GM19438 (cell line): ENCODE measurements at regions not wholly inside any gene's neighbourhood (a gene's known extent, or its start where the extent isn't known, plus 50 kb on each side); places are given as distances from the start of the nearest gene placed in this dataset.
A peak's percentile ranks its signal among the peaks of the same experiment; 100 is the strongest.
"Not testable (repeated sequence)": the region's sequence is repeated elsewhere in the genome, so short reads cannot be mapped to it uniquely, and the experiment has no call there.

Experiments
- ATAC-seq: cut with Tn5 transposase; IDR thresholded peaks from one replicate; pipeline ENCODE4 v1.9.1; 2021; ENCODE audit warnings: low read depth; ENCODE audit not compliant: unreplicated experiment

GRCh38 chr9:115393976-115394775 is 276.2 kb upstream of the TNC start:
- no peak for ATAC-seq

DNA sequence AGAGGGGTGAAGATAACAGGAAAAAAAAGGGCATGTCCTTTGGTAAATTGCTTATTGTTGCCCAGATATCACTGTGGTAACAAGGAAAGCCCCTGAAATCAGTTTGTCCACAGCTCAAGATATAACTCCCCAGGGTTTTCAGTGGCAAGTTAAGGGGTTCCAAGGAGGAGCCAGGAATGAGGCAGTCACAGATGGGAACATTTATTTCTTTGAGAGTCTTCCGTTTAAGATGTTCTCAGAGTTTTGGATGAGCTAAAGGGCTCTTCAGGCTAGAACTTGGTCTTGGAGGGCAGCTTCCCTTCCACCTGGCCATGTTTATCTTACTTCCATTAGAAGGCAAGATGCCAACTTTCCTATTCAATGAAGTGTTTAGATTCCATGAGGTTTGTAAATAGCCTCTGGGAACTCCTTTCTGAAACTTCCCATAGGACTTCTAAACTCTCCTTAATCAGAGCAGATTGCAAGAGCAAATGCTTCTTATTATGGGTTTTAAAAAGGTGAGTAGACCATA is 277.6 kb upstream of the TNC start:
- ATAC-seq = no peak

DNA sequence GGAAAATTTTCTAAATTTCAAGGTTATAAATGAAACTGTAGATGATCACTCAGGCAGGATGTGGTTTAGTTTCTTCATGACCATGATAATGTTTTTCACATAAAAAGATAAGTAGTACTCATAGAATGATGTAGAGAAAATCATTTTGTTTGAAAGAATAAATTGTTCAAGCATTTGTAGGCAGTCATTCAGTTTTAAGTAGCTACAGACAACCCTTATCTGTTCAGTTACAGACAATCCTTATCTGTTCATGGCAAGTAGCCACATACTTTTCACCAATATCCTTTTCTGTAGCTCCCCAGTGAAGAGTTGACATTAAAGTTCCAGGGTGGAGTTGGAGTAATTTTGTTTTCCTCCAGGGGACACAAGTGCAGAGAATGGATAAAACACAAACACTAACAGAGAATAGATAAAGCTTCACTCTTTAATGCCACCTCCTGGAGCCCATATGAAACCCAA is 278.1 kb upstream of the TNC start:
- no peak for ATAC-seq

- ATAC-seq = no peak
Observed at GRCh38 chr9:115397591-115398312, 279.8 kb upstream of the TNC start.

DNA sequence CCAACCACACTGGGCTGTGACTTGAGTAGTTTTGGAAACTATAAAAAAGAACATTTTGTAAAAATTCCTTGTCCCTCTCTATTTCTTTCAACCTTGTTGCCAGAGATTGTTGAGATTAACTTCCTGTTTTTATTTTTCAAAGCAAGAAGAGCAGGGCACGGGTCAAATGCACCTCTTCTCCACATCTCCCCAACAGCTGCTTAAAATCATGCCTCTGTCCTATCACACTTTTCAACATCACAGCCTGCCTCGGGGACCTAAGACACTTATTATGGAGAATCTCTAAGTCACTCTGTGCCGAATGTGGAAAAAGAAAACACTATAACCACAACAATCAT is 280.3 kb upstream of the TNC start:
- no peak for ATAC-seq

- no peak for ATAC-seq
Observed at GRCh38 chr9:115398996-115399395, 281.0 kb upstream of the TNC start.

DNA sequence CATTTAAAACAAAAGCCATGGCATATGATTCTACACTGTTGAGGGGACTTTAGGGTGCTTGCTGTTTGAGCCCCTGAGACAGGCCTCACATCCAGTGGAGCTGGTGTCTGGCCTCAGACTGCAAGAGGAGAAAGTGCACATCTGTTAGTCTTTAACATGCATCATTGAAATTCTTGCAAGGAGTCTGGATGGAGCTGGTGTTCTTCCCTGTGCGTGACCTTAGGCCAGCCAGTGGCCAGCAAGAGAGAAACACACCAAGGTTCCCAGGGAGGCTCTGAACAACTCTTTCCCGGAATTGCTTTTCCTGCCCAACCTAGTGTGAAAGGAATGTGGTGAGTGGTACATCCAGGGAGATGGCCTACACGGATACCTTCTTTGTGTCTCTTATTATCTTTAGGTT is 282.8 kb upstream of the TNC start:
- no peak for ATAC-seq

DNA sequence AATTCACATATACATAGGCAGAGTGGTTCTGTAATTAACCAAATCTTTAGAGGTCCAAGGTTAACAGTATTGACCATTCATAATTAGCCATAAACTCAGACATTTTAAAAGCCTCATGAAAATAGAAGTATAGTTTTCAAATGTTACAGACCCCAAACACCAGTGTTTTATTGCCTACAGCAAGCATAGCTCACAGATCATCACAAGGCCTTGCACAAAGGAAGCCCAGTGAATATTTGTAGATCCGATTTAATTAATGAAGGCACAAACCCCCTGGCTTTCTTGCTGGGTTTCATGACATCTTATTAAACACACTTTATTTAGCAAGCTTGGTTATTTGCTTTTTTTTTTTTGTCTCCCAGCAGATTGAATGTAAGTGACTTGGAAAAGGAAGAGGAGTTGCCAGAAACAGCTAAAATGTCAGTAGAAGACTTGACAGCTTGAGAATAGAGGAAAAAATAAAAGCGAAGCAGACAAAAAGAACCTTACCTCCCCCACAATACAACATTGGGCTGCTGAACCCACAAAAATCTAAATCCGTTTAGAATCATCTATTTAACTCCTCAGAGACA is 283.9 kb upstream of the TNC start:
- no peak for ATAC-seq

DNA sequence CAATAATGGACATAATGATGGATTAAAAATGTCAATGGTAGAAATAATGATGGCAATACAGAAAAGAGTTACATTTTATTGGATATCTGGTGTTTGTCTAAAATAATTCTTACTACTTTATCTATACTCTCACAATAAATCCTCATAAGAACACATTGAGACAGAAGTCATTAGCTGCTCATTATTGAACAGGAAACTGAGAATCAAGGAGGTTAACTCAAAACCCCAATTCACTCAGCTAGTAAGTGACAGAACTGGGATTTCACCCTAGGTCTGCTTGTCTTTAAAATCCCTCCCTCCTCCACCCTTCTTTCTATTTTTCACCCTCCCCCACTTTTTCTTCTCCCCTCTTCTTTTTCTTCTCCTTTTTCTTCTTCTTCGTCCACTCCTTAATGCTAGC is 285.8 kb upstream of the TNC start:
- no peak for ATAC-seq

- ATAC-seq = no peak
Observed at GRCh38 chr9:115404311-115404710, 286.4 kb upstream of the TNC start.

DNA sequence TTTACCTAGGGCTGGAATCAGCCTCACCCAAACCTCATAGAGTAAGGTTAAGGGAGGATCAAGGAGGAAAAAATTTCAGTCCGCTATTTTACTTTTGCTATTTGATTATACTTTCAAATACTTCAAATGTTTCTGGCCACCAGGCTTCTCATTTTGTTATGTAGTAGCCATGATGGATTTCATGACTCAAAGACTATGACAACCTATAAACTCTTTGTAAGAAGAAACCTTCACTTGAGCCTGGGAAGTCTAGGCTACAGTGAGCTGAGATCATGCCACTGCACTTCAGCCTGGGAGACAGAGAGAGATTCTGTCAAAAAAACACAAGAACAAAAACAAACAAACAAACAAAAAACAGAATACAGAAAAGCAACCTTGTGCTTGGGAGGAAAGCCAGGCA is 293.6 kb upstream of the TNC start:
- no peak for ATAC-seq

GRCh38 chr9:115411993-115412452 is 294.1 kb upstream of the TNC start:
- ATAC-seq = no peak

DNA sequence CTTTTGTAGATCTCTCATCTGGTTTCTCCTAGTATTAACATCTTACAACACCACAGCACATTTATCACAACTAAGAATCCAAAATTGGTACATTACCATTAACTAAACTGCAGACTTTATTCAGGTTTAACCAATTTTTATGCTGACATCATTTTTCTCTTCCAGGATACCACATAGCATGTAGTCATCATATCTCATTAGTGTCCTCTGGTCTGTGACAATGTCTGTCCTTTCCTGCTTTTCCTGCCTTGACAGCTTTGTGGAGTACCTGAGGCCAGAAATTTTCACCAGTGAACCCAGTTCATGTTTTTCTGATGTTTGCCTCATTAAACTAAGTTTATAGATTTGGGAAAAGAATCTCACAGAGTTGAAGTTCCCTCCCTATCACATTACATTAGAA is 294.7 kb upstream of the TNC start:
- no peak for ATAC-seq

- no peak for ATAC-seq
Observed at GRCh38 chr9:115413304-115413703, 295.3 kb upstream of the TNC start.

DNA sequence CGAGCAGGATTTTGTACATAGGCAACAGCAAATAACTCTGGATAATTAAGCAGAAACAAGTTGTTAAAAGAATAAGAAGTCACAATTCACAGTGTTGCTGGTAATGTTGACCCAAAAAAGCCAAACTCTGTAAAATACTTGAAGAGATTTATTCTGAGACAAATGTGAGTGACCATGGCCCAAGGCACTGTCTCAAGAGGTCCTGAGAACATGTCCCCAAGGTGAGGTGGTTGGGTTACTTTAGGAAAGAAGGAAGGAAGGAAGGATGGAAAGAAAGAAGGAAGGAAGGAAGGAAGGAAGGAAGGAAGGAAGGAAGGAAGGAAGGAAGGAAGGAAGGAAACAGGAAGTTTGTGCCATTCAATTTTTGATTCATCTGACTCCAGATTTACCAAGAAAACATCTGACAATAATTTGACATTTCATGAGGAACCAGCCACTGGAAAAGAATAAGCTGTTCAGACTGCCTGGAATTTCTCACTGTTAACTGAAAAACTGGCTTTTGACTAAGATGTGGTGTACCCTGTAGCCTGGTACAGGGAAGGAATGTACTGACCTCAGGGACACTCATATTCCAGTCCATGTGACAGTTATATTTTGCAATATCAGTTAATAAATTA is 295.9 kb upstream of the TNC start:
- no peak for ATAC-seq

- no peak for ATAC-seq
Observed at GRCh38 chr9:115414561-115414960, 296.6 kb upstream of the TNC start.

DNA sequence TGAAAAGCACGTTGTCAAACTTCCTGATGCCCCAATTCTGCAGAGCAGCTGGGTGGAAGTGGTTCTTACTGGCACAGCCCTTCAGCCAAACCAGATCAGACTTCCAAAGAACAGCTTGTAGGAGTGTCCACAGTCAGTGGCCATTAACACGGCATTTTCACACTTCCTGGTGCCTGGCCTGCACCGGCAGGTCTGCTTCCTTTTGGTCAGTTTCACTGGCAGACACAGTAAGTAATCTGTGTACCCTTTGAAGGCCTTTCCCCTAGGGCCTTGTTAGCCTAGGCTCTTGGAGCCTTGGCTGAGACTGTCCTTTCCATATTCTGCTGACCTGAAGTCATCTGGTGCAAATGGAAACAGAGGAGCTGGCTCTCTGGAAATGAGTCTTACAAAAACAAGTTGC is 297.5 kb upstream of the TNC start:
- no peak for ATAC-seq

DNA sequence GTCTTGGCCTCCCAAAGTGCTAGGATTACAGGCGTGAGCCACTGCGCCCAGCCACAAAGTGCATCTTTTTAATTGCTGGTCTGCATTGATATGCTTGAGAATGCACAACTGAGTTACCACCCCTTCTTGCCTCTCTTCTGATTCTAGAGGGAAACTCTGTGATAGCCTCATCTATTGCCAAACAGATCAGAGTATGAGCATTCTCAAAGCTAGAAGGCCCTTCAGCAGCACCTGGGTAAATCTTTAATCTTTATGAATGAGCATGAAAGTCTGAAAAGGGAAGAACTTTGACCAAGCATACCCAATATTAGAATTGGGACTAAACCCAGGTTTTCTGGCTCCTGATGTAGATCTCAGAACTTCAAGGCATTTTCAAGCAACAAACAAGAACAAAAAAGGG is 298.3 kb upstream of the TNC start:
- peak; percentile 76 for ATAC-seq

- ATAC-seq = not testable (repeated sequence)
Observed at GRCh38 chr9:115418181-115418580, 300.2 kb upstream of the TNC start.

- no peak for ATAC-seq
Observed at GRCh38 chr9:115422932-115423440, 305.0 kb upstream of the TNC start.

- no peak for ATAC-seq
Observed at GRCh38 chr9:115423646-115424045, 305.7 kb upstream of the TNC start.
